GM19395 (cell line): ENCODE measurements at regions not wholly inside any gene's neighbourhood (a gene's known extent, or its start where the extent isn't known, plus 50 kb on each side); places are given as distances from the start of the nearest gene placed in this dataset.
"Not testable (repeated sequence)": the region's sequence is repeated elsewhere in the genome, so short reads cannot be mapped to it uniquely, and the experiment has no call there.

Experiments
- ATAC-seq: cut with Tn5 transposase; IDR thresholded peaks from one replicate; pipeline ENCODE4 v1.9.1; 2021; ENCODE audit warnings: mild to moderate bottlenecking, moderate library complexity; ENCODE audit not compliant: unreplicated experiment

- ATAC-seq, result no peak
Measured at GRCh38 chr4:19650903-19651864, 600.5 kb upstream of the SLIT2 start.

- ATAC-seq, result no peak
Measured at GRCh38 chr4:19645589-19645988, 606.1 kb upstream of the SLIT2 start.

- no peak for ATAC-seq
Measured at GRCh38 chr4:19636451-19636850, 615.3 kb upstream of the SLIT2 start.

- no peak for ATAC-seq
Measured at GRCh38 chr4:19631814-19632213, 619.9 kb upstream of the SLIT2 start.

GRCh38 chr4:19623866-19624265 is 627.8 kb upstream of the SLIT2 start:
- ATAC-seq, result no peak

GRCh38 chr4:19615086-19615689 is 636.5 kb upstream of the SLIT2 start:
- no peak for ATAC-seq

GRCh38 chr4:19614171-19614570 is 637.5 kb upstream of the SLIT2 start:
- no peak for ATAC-seq

GRCh38 chr4:19596342-19596741 is 655.4 kb upstream of the SLIT2 start:
- no peak for ATAC-seq

- no peak for ATAC-seq
Measured at GRCh38 chr4:19592391-19592790, 659.3 kb upstream of the SLIT2 start.

- no peak for ATAC-seq
Measured at GRCh38 chr4:19583827-19584569, 667.7 kb upstream of the SLIT2 start.

GRCh38 chr4:19580095-19580494 is 671.6 kb upstream of the SLIT2 start:
- ATAC-seq, result no peak

- no peak for ATAC-seq
Measured at GRCh38 chr4:19579608-19580007, 672.1 kb upstream of the SLIT2 start.

GRCh38 chr4:19577097-19577496 is 674.6 kb upstream of the SLIT2 start:
- ATAC-seq, result no peak

- ATAC-seq, result peak; percentile 53
Measured at GRCh38 chr4:19575924-19576323, 675.8 kb upstream of the SLIT2 start.

- ATAC-seq, result no peak
Measured at GRCh38 chr4:19566041-19566440, 685.7 kb upstream of the SLIT2 start.

- ATAC-seq, result no peak
Measured at GRCh38 chr4:19562456-19562855, 689.2 kb upstream of the SLIT2 start.

- no peak for ATAC-seq
Measured at GRCh38 chr4:19557161-19557560, 694.5 kb upstream of the SLIT2 start.

GRCh38 chr4:19556276-19556675 is 695.4 kb upstream of the SLIT2 start:
- ATAC-seq, result not testable (repeated sequence)

- ATAC-seq, result no peak
Measured at GRCh38 chr4:19547463-19547862, 704.2 kb upstream of the SLIT2 start.

GRCh38 chr4:19544446-19545125 is 707.1 kb upstream of the SLIT2 start:
- no peak for ATAC-seq
